IMR-90 (cell line): ENCODE measurements at regions not wholly inside any gene's neighbourhood (a gene's known extent, or its start where the extent isn't known, plus 50 kb on each side); places are given as distances from the start of the nearest gene placed in this dataset.

Source experiments
- ATAC-seq: fragments of 200-7000 bp; cut with Tn5 transposase; 2 replicates; pipeline ENCODE4 v1.9.1; 2020; ENCODE audit warnings: low read depth, mild to moderate bottlenecking, moderate library complexity
- BruUV-seq: library from RNA; stranded (reverse); fragments of 400-500 nt; replicated peaks from 2 replicates; lab custom pipeline; 2021; lab: Mats Ljungman, UMichigan
- CTCF ChIA-PET: fragments of 300-600 bp; formaldehyde crosslinking; extraction: SDS; loops from one replicate; lab custom pipeline; 2021; ENCODE audit warnings: antibody characterized with exemption; lab: Yijun Ruan, JAX
- POLR2A ChIA-PET: fragments of 300-600 bp; sonication (Branson Sonifier 250); formaldehyde crosslinking; loops from one replicate; lab custom pipeline; 2022; ENCODE audit warnings: antibody characterized with exemption; ENCODE audit not compliant: unreplicated experiment; lab: Charles Lee
- DNase-seq: peaks from one replicate; pipeline ENCODE4 v3.0.0; 2013
- H2AFZ ChIP-seq: replicated peaks from 2 replicates; pipeline ENCODE3; 2013; ENCODE audit warnings: low read length, mild to moderate bottlenecking; ENCODE audit not compliant: poor library complexity
- H2AK5ac ChIP-seq: 2 replicates; pipeline ENCODE4 v1.6.1; 2013; ENCODE audit warnings: low read depth, low read length, inconsistent platforms
- H2AK9ac ChIP-seq: replicated peaks from 2 replicates; pipeline ENCODE3; 2013; ENCODE audit warnings: mild to moderate bottlenecking, low read depth, low read length, moderate library complexity; ENCODE audit not compliant: poor library complexity
- H2BK120ac ChIP-seq: 2 replicates; pipeline ENCODE4 v1.6.1; 2013; ENCODE audit warnings: low read depth, low read length, inconsistent platforms
- H2BK15ac ChIP-seq: 3 replicates; pipeline ENCODE4 v1.6.1; 2013; ENCODE audit warnings: low read depth, low read length, inconsistent platforms
- H2BK20ac ChIP-seq: 2 replicates; pipeline ENCODE4 v1.6.1; 2013; ENCODE audit warnings: low read depth, mild to moderate bottlenecking, inconsistent platforms, low read length, moderate library complexity
- H2BK5ac ChIP-seq: 2 replicates; pipeline ENCODE4 v1.6.1; 2013; ENCODE audit warnings: mild to moderate bottlenecking, low read depth, low read length, inconsistent platforms; ENCODE audit not compliant: poor library complexity, severe bottlenecking
- H3K14ac ChIP-seq: replicated peaks from 2 replicates; pipeline ENCODE4 v1.6.1; 2013; ENCODE audit warnings: low read depth, low read length, inconsistent platforms
- H3K18ac ChIP-seq: 2 replicates; pipeline ENCODE4 v1.6.1; 2013; ENCODE audit warnings: low read depth, low read length, control low read depth
- H3K23ac ChIP-seq: 2 replicates; pipeline ENCODE4 v1.6.1; 2013; ENCODE audit warnings: low read depth, low read length, inconsistent platforms
- H3K27ac ChIP-seq: 2 replicates; pipeline ENCODE4 v1.5.1; 2013; ENCODE audit warnings: mild to moderate bottlenecking, control low read depth, low read length; ENCODE audit not compliant: insufficient read depth
- H3K27me3 ChIP-seq: 2 replicates; pipeline ENCODE4 v1.6.1; 2013; ENCODE audit warnings: low read length; ENCODE audit not compliant: control insufficient read depth, insufficient read depth
- H3K36me3 ChIP-seq: 2 replicates; pipeline ENCODE4 v1.6.1; 2013; ENCODE audit warnings: low read length, mixed read lengths; ENCODE audit not compliant: control insufficient read depth, insufficient read depth
- H3K4ac ChIP-seq: 2 replicates; pipeline ENCODE4 v1.6.1; 2013; ENCODE audit warnings: low read depth, low read length, inconsistent platforms
- H3K4me1 ChIP-seq: 2 replicates; pipeline ENCODE4 v1.6.1; 2013; ENCODE audit warnings: low read length, mixed read lengths; ENCODE audit not compliant: control insufficient read depth, insufficient read depth
- H3K4me2 ChIP-seq: 2 replicates; pipeline ENCODE4 v1.6.1; 2013; ENCODE audit warnings: low read depth, mild to moderate bottlenecking, control low read depth, low read length, moderate library complexity
- H3K4me3 ChIP-seq: 2 replicates; pipeline ENCODE4 v1.5.1; 2013; ENCODE audit warnings: low read depth, mild to moderate bottlenecking, control low read depth, low read length, moderate library complexity; ENCODE audit not compliant: insufficient read depth
- H3K56ac ChIP-seq: 2 replicates; pipeline ENCODE4 v1.6.1; 2013; ENCODE audit warnings: low read length, inconsistent platforms; ENCODE audit not compliant: insufficient read depth; ENCODE audit errors: extremely low read depth
- H3K79me1 ChIP-seq, 2 experiments: 2 replicates each; pipeline ENCODE4 v1.6.1; 2013; ENCODE audit warnings: low read length in 2 of 2, inconsistent platforms in 1 of 2, low read depth in 1 of 2
- H3K9ac ChIP-seq: 2 replicates; pipeline ENCODE4 v1.6.1; 2013; ENCODE audit warnings: low read depth, low read length, control low read depth
- H3K9me1 ChIP-seq: 2 replicates; pipeline ENCODE4 v1.6.1; 2013; ENCODE audit warnings: low read length, inconsistent platforms; ENCODE audit not compliant: insufficient read depth
- H3K9me3 ChIP-seq: 2 replicates; pipeline ENCODE4 v1.6.1; 2013; ENCODE audit warnings: low read length; ENCODE audit not compliant: control insufficient read depth, insufficient read depth
- H4K20me1 ChIP-seq: 2 replicates; pipeline ENCODE4 v1.6.1; 2013; ENCODE audit warnings: low read length, inconsistent platforms; ENCODE audit not compliant: insufficient read depth
- H4K5ac ChIP-seq: 2 replicates; pipeline ENCODE4 v1.6.1; 2013; ENCODE audit warnings: mild to moderate bottlenecking, low read depth, low read length, control low read depth
- H4K8ac ChIP-seq, 2 experiments: 2 replicates each; pipeline ENCODE4 v1.6.1; 2013; ENCODE audit warnings: low read depth in 2 of 2, low read length in 2 of 2, control low read depth in 1 of 2, inconsistent platforms in 1 of 2
- H4K91ac ChIP-seq: 2 replicates; pipeline ENCODE4 v1.6.1; 2013; ENCODE audit warnings: low read depth, low read length, inconsistent platforms; ENCODE audit not compliant: insufficient read depth
- CEBPB ChIP-seq: IDR thresholded peaks from 2 replicates; pipeline ENCODE4 v1.6.1; 2012; ENCODE audit warnings: low read depth, low read length, improper control_type of control experiment
- WGBS, 2 experiments: methylation state at CpG; one replicate each; pipeline versions ENCODE4 v1.1.5 to v1.1.7; 2013; ENCODE audit warnings: missing lambda C conversion rate in 2 of 2; ENCODE audit not compliant: insufficient read length in 1 of 2; ENCODE audit errors: extremely low coverage in 2 of 2; 5-methylcytosine and 5-hydroxymethylcytosine counted together
- dilution Hi-C: fragments of 300-500 bp; cut with HindIII; formaldehyde crosslinking; loops from one replicate; pipeline ENCODE4 v1.14.3; 2018; ENCODE audit warnings: low sequenced_read_pairs; ENCODE audit not compliant: unreplicated experiment
- in situ Hi-C: fragments of 300-500 bp; cut with MboI; formaldehyde crosslinking; loops from 3 replicates; pipeline ENCODE4 v1.14.3; 2019; ENCODE audit warnings: low sequenced_read_pairs, inconsistent platforms, mixed read lengths
- intact Hi-C: fragments of 100-400 bp; cut with micrococcal nuclease; formaldehyde crosslinking; loops from 2 replicates; pipeline ENCODE4 v1.10.0; 2022

- H3K27me3 ChIP-seq = no peaks in the 10 kb centered on the region
- no peak overlapping the region for H2BK20ac ChIP-seq
- ATAC-seq (no peak), DNase-seq (no peak)
- no peak overlapping the region for H2AK9ac ChIP-seq
- ChIA-PET POLR2A (no interaction called here), CTCF (no interaction called here)
- no peaks in the 10 kb centered on the region for H3K9me1 ChIP-seq
- H3K4ac ChIP-seq = no peak overlapping the region
- no peak overlapping the region for H2AK5ac ChIP-seq
- no peak overlapping the region for H4K5ac ChIP-seq
- H3K23ac ChIP-seq = no peak overlapping the region
- no peak overlapping the region for H3K4me2 ChIP-seq
- no peak overlapping the region for H3K56ac ChIP-seq
- dilution Hi-C loops (no loop called here), in situ Hi-C loops (no loop called here), intact Hi-C loops (no loop called here)
- no peak overlapping the region for H3K9ac ChIP-seq
- no peak overlapping the region for H2AFZ ChIP-seq
- H3K27ac ChIP-seq = no peak overlapping the region
- no TSS peak for BruUV-seq
- no peak overlapping the region for H3K14ac ChIP-seq
- no peaks in the 10 kb centered on the region for H4K20me1 ChIP-seq
- H3K9me3 ChIP-seq = peaks cover 15% of the 10 kb centered on the region
- no peak overlapping the region for H2BK15ac ChIP-seq
- no peak overlapping the region for H2BK5ac ChIP-seq
- no peak for TF ChIP-seq CEBPB
- no peak overlapping the region for H4K8ac ChIP-seq
- H2BK120ac ChIP-seq = no peak overlapping the region
- no peaks in the 10 kb centered on the region for H3K36me3 ChIP-seq
- H3K18ac ChIP-seq = no peak overlapping the region
- no peaks in the 10 kb centered on the region for H3K4me1 ChIP-seq
- no peak overlapping the region for H3K4me3 ChIP-seq
- WGBS, 2 experiments = no CpG with 5 or more reads among the region's 6 CpGs
- no peak overlapping the region for H4K91ac ChIP-seq
- no peaks in the 10 kb centered on the region for H3K79me1 ChIP-seq
Observed at GRCh38 chr10:121058082-121058481, 206.9 kb downstream of the WDR11 start.
